HEK293T (cell line): ENCODE measurements at regions not wholly inside any gene's neighbourhood (a gene's known extent, or its start where the extent isn't known, plus 50 kb on each side); places are given as distances from the start of the nearest gene placed in this dataset.

Experiments
- FOXA1 ChIP-seq: fragments of 450-650 bp; IDR thresholded peaks from 2 replicates; pipeline ENCODE4 v1.6.1; 2016; ENCODE audit warnings: mild to moderate bottlenecking
- FOXM1 ChIP-seq: fragments of 450-650 bp; IDR thresholded peaks from 2 replicates; pipeline ENCODE4 v1.6.1; 2017; ENCODE audit warnings: mild to moderate bottlenecking, borderline replicate concordance
- HDGF ChIP-seq: fragments of 450-650 bp; IDR thresholded peaks from 2 replicates; pipeline ENCODE4 v1.6.1; 2017; ENCODE audit warnings: antibody characterized with exemption, borderline replicate concordance

DNA sequence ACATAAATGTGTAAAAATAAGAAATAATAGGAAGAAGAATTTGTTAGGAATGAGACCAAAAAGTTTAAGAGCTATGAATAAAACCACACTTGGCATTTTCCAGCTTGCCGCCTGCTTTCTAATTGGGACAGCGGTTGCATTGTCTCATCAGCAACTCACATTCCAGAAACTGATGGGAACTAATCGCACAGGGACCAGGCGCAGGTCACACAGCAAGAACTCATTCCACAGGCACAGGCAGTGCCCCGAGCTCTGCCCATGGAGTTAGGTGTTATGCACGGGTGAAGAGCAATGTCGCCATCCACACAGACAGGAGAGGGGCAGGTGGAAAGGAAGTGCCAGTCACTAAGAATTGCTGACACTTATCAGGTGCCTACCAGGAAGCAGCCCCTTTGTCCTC, 279.9 kb downstream of the NSG2 start:
- TF ChIP-seq FOXA1 (no peak), FOXM1 (no peak), HDGF (no peak)
